T-cell (primary cell): ENCODE measurements at regions not wholly inside any gene's neighbourhood (a gene's known extent, or its start where the extent isn't known, plus 50 kb on each side); places are given as distances from the start of the nearest gene placed in this dataset.
"Not testable (repeated sequence)": the region's sequence is repeated elsewhere in the genome, so short reads cannot be mapped to it uniquely, and the experiment has no call there.

Experiments
- ATAC-seq, 4 experiments: fragments of 200-7000 bp in 3 of 4; fragments of 150-1000 bp in 1 of 4; cut with Tn5 transposase; replicated peaks in 1 of 4; 1 replicate in 3 of 4; 2 replicates in 1 of 4; pipeline ENCODE4 v1.10.0; 2021; ENCODE audit warnings: moderate library complexity in 3 of 4, mild to moderate bottlenecking in 2 of 4, moderate number of reproducible peaks in 1 of 4
- CTCF ChIA-PET, 2 donors: fragments of 300-600 bp; sonication (Branson Sonifier 250); formaldehyde crosslinking; loops; one replicate each; lab custom pipeline; 2022; ENCODE audit warnings: antibody characterized with exemption in 2 of 2; lab: Charles Lee
- POLR2A ChIA-PET, 2 donors: fragments of 300-600 bp; sonication (Branson Sonifier 250); formaldehyde crosslinking; loops; one replicate each; lab custom pipeline; 2022; ENCODE audit warnings: antibody characterized with exemption in 2 of 2; lab: Charles Lee
- DNase-seq, 35 experiments: peaks; one replicate each; pipeline versions ENCODE4 v3.0.0 to v3.0.0-alpha.2; 2013 to 2023
- H3K27ac ChIP-seq: one replicate; pipeline ENCODE4 v1.5.1; 2013; ENCODE audit warnings: low read length
- H3K27me3 ChIP-seq, 2 experiments: replicated peaks in 1 of 2; 1 replicate in 1 of 2; 2 replicates in 1 of 2; pipeline versions ENCODE4 v1.6.1 to v1.7.0; 2013; ENCODE audit warnings: low read length in 1 of 2, mixed read lengths in 1 of 2; ENCODE audit not compliant: control insufficient read depth in 2 of 2, insufficient read depth in 2 of 2; ENCODE audit errors: extremely low read depth in 1 of 2
- H3K36me3 ChIP-seq, 2 donors: 1 replicate in 1 of 2; 2 replicates in 1 of 2; pipeline versions ENCODE4 v1.6.1 to v1.7.0; 2013; ENCODE audit warnings: low read length in 1 of 2; ENCODE audit not compliant: control insufficient read depth in 2 of 2, insufficient read depth in 1 of 2; ENCODE audit errors: extremely low read depth in 1 of 2
- H3K4me1 ChIP-seq, 2 experiments: 1 replicate in 1 of 2; 2 replicates in 1 of 2; pipeline versions ENCODE4 v1.6.1 to v1.7.0; 2013; ENCODE audit warnings: low read length in 2 of 2, mixed read lengths in 1 of 2; ENCODE audit not compliant: insufficient read depth in 2 of 2, control insufficient read depth in 1 of 2; ENCODE audit errors: extremely low read depth in 1 of 2
- H3K4me3 ChIP-seq, 2 donors: 1 replicate in 1 of 2; 2 replicates in 1 of 2; pipeline versions ENCODE4 v1.5.1 to v1.7.0; 2013; ENCODE audit warnings: mild to moderate bottlenecking in 2 of 2, low read length in 1 of 2, moderate library complexity in 1 of 2; ENCODE audit not compliant: control insufficient read depth in 1 of 2; ENCODE audit errors: extremely low read depth in 1 of 2
- H3K9me3 ChIP-seq: 2 replicates; pipeline ENCODE4 v1.7.0; 2013
- H3K27ac Mint-ChIP-seq, 2 donors: one replicate each; pipeline ENCODE4 v1.8.0; 2020 to 2021; ENCODE audit warnings: mild to moderate bottlenecking in 2 of 2, mixed read lengths in 2 of 2
- H3K27me3 Mint-ChIP-seq, 2 donors: one replicate each; pipeline ENCODE4 v1.8.0; 2021 to 2022; ENCODE audit warnings: mixed read lengths in 2 of 2
- H3K36me3 Mint-ChIP-seq: one replicate; pipeline ENCODE4 v1.8.0; 2021; ENCODE audit warnings: mixed read lengths
- H3K4me1 Mint-ChIP-seq, 3 donors: one replicate each; pipeline ENCODE4 v1.8.0; 2020 to 2022; ENCODE audit warnings: mixed read lengths in 3 of 3, mild to moderate bottlenecking in 1 of 3
- H3K4me3 Mint-ChIP-seq, 3 donors: one replicate each; pipeline ENCODE4 v1.8.0; 2020 to 2022; ENCODE audit warnings: mild to moderate bottlenecking in 3 of 3, mixed read lengths in 3 of 3, moderate library complexity in 3 of 3
- H3K9me3 Mint-ChIP-seq, 3 donors: one replicate each; pipeline ENCODE4 v1.8.0; 2020 to 2022; ENCODE audit warnings: mixed read lengths in 3 of 3
- WGBS: methylation state at CpG from one replicate; pipeline ENCODE4 v1.1.5; 2013; ENCODE audit warnings: missing lambda C conversion rate; ENCODE audit not compliant: insufficient coverage; 5-methylcytosine and 5-hydroxymethylcytosine counted together

GRCh38 chr1:20408133-20408650 is 77.8 kb downstream of the CAMK2N1 start:
- peaks cover 5 to 31% of the 10 kb centered on the region in 2 experiments for H3K27me3 ChIP-seq
- CTCF ChIA-PET, H3K9me3 Mint-ChIP-seq, H3K4me3 ChIP-seq, H3K36me3 Mint-ChIP-seq, H3K27ac Mint-ChIP-seq, DNase-seq, H3K27ac ChIP-seq, H3K9me3 ChIP-seq, H3K36me3 ChIP-seq, H3K4me1 Mint-ChIP-seq, ATAC-seq, H3K4me3 Mint-ChIP-seq, H3K4me1 ChIP-seq: not testable (repeated sequence)
- no CpG with 5 or more reads among the region's 6 CpGs for WGBS
- peaks cover 17 to 33% of the 10 kb centered on the region in 2 donors for H3K27me3 Mint-ChIP-seq
- POLR2A ChIA-PET = interaction anchor here in 1 of 2 donors (0.6 kb wide), 1 partner anchor 12 kb away, joined by 3 read pairs; no protein-coding TSS in a partner anchor

- ATAC-seq = no peak
- Mint-ChIP-seq H3K9me3 (no peaks in the 10 kb centered on the region), H3K27ac (no peak overlapping the region), H3K4me3 (no peak overlapping the region), H3K27me3 (peaks cover 26 to 51% of the 10 kb centered on the region in 2 donors), H3K4me1 (no peaks in the 10 kb centered on the region), H3K36me3 (no peaks in the 10 kb centered on the region)
- Histone ChIP-seq H3K27ac (no peak overlapping the region), H3K4me3 (no peak overlapping the region), H3K4me1 (no peaks in the 10 kb centered on the region), H3K9me3 (no peaks in the 10 kb centered on the region), H3K27me3 (peaks cover 5 to 48% of the 10 kb centered on the region in 2 experiments), H3K36me3 (no peaks in the 10 kb centered on the region)
- ChIA-PET CTCF (no interaction called here), POLR2A (no interaction called here)
- no peak for DNase-seq
- WGBS = 20% methylated on average over 1 of the region's 11 CpGs
Measured at GRCh38 chr1:20405893-20406604, 80.0 kb downstream of the CAMK2N1 start.

GRCh38 chr1:20405051-20405754 is 80.8 kb downstream of the CAMK2N1 start:
- Histone ChIP-seq H3K27ac (no peak overlapping the region), H3K9me3 (no peaks in the 10 kb centered on the region), H3K27me3 (peaks cover 5 to 54% of the 10 kb centered on the region in 2 experiments), H3K4me3 (no peak overlapping the region), H3K4me1 (no peaks in the 10 kb centered on the region), H3K36me3 (no peaks in the 10 kb centered on the region)
- ChIA-PET CTCF (no interaction called here), POLR2A (no interaction called here)
- DNase-seq (no peak), ATAC-seq (no peak)
- Mint-ChIP-seq H3K36me3 (no peaks in the 10 kb centered on the region), H3K27me3 (peaks cover 28 to 58% of the 10 kb centered on the region in 2 donors), H3K27ac (no peak overlapping the region), H3K9me3 (no peaks in the 10 kb centered on the region), H3K4me1 (no peaks in the 10 kb centered on the region), H3K4me3 (no peak overlapping the region)
- 54% methylated on average over 5 of the region's 13 CpGs for WGBS
